Upper lobe of left lung (tissue), 6 donors: ENCODE measurements at regions not wholly inside any gene's neighbourhood (a gene's known extent, or its start where the extent isn't known, plus 50 kb on each side); places are given as distances from the start of the nearest gene placed in this dataset.

Source experiments
- ATAC-seq, 2 donors: fragments of 200-7000 bp; cut with Tn5 transposase; one replicate each; pipeline ENCODE4 v1.9.1; 2022; ENCODE audit warnings: mild to moderate bottlenecking in 2 of 2, moderate library complexity in 2 of 2; ENCODE audit not compliant: low FRiP score in 2 of 2
- DNase-seq, 2 donors: peaks; one replicate each; pipeline ENCODE4 v3.0.0-alpha.2; 2019 to 2020
- H3K27ac ChIP-seq, 4 donors: fragments of 200-600 bp; sonication (generic); one replicate each; pipeline ENCODE4 v1.5.1; 2016 to 2019
- H3K27me3 ChIP-seq, 4 donors: fragments of 200-600 bp; sonication (generic); one replicate each; pipeline ENCODE4 v1.5.1; 2017 to 2019
- H3K36me3 ChIP-seq, 4 donors: fragments of 200-600 bp; sonication (generic); one replicate each; pipeline ENCODE4 v1.5.1; 2016 to 2019
- H3K4me1 ChIP-seq, 4 donors: fragments of 200-600 bp; sonication (generic); one replicate each; pipeline ENCODE4 v1.5.1; 2018 to 2019
- H3K4me3 ChIP-seq, 4 donors: fragments of 200-600 bp; sonication (generic); one replicate each; pipeline ENCODE4 v1.5.1; 2017 to 2019; ENCODE audit warnings: mild to moderate bottlenecking in 2 of 4, moderate library complexity in 1 of 4
- H3K9me3 ChIP-seq, 4 donors: fragments of 200-600 bp; sonication (generic); one replicate each; pipeline ENCODE4 v1.5.1; 2018 to 2019
- EP300 ChIP-seq, 4 donors: sonication (generic); formaldehyde crosslinking; IDR thresholded peaks; one replicate each; pipeline ENCODE4 v1.5.1; 2017; ENCODE audit warnings: antibody characterized with exemption in 4 of 4, control low read depth in 2 of 4
- POLR2A ChIP-seq, 4 donors: fragments of 450-650 bp; IDR thresholded peaks; one replicate each; pipeline ENCODE4 v1.5.1; 2016 to 2017; ENCODE audit warnings: antibody characterized with exemption in 4 of 4, mild to moderate bottlenecking in 2 of 4
- POLR2AphosphoS5 ChIP-seq, 2 donors: sonication (generic); formaldehyde crosslinking; IDR thresholded peaks; one replicate each; pipeline ENCODE4 v1.5.1; 2017; ENCODE audit warnings: antibody characterized with exemption in 2 of 2
- WGBS, 2 donors: methylation state at CpG; one replicate each; pipeline ENCODE4 v1.1.5; 2017 to 2018; 5-methylcytosine and 5-hydroxymethylcytosine counted together
- TF ChIP-seq, protein P1 (sequence below), 6 experiments: fragments of 450-650 bp in 4 of 6; fragments of 200-600 bp in 2 of 6; sonication (generic) in 2 of 6; IDR thresholded peaks; one replicate each; pipeline ENCODE4 v1.5.1; 2016 to 2019; ENCODE audit warnings: antibody characterized with exemption in 6 of 6
- donor health status: DM: no; HTN: no; CAD: no; lungs with moderate emphysema.
- donor health status: DM: no; HTN: yes; CAD: no; lungs with severe emphysema.

DNA sequence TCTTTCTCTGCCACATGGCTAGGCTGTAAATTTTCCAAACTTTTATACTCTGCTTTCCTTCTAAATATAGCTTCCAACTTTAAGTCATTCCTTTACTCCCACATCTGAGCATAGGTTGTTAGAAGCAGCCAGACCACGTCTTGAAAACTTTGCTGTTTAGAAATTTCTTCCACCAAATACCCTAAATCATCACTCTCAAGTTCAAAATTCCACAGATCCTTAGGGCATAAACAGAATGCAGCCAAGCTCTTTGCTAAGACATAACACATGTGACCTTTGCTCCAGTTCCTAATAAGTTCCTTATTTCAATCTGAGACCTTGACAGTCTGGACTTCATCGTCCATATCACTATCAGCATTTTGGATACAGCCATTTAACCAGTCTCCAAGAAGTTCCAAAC is 749.9 kb downstream of the METTL15 start:
- Histone ChIP-seq H3K36me3 (no peaks in the 10 kb centered on the region), H3K9me3 (peaks cover 0 to 14% (median 0%) of the 10 kb centered on the region in 4 donors), H3K27me3 (no peaks in the 10 kb centered on the region), H3K27ac (no peak overlapping the region), H3K4me1 (no peaks in the 10 kb centered on the region), H3K4me3 (no peak overlapping the region)
- WGBS, 2 donors, result 58 to 64% methylated on average over 2 of the region's 2 CpGs
- ATAC-seq, result no peak
- no peak for TF ChIP-seq POLR2A (IDR thresholded peaks at IDR 0.05)
- TF ChIP-seq, protein P1, sequence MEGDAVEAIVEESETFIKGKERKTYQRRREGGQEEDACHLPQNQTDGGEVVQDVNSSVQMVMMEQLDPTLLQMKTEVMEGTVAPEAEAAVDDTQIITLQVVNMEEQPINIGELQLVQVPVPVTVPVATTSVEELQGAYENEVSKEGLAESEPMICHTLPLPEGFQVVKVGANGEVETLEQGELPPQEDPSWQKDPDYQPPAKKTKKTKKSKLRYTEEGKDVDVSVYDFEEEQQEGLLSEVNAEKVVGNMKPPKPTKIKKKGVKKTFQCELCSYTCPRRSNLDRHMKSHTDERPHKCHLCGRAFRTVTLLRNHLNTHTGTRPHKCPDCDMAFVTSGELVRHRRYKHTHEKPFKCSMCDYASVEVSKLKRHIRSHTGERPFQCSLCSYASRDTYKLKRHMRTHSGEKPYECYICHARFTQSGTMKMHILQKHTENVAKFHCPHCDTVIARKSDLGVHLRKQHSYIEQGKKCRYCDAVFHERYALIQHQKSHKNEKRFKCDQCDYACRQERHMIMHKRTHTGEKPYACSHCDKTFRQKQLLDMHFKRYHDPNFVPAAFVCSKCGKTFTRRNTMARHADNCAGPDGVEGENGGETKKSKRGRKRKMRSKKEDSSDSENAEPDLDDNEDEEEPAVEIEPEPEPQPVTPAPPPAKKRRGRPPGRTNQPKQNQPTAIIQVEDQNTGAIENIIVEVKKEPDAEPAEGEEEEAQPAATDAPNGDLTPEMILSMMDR (IDR thresholded peaks at IDR 0.05), result no peak
- TF ChIP-seq EP300 (IDR thresholded peaks at IDR 0.05), result no peak
- no peak for TF ChIP-seq POLR2AphosphoS5 (IDR thresholded peaks at IDR 0.05)
- no peak for DNase-seq

DNA sequence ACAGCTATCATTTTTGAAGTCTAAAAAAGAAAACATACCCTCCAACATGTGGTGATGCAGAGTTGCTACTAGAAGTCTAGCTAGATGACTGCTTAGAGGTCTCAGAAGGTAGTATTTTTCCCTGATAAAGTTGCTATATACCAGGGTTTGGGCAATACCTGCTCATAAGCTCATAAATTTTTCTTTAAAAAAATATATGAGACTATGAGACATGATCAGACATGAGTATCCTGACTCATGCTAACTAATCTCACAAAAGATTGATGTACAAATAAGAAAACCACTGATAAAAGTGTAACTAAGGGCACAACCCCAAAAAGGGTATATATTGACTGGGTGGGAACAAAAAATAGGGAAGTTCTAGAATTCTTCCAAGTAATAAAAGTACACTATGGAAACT is 740.9 kb downstream of the METTL15 start:
- Histone ChIP-seq H3K36me3 (no peaks in the 10 kb centered on the region), H3K9me3 (peaks cover 0 to 5% (median 2%) of the 10 kb centered on the region in 4 donors), H3K27ac (no peak overlapping the region), H3K4me3 (no peak overlapping the region), H3K27me3 (no peaks in the 10 kb centered on the region), H3K4me1 (no peaks in the 10 kb centered on the region)
- TF ChIP-seq POLR2AphosphoS5 (IDR thresholded peaks at IDR 0.05) (no peak), POLR2A (IDR thresholded peaks at IDR 0.05) (no peak), EP300 (IDR thresholded peaks at IDR 0.05) (no peak)
- TF ChIP-seq, protein P1 (IDR thresholded peaks at IDR 0.05), result no peak
- DNase-seq, result no peak
- ATAC-seq, result no peak

DNA sequence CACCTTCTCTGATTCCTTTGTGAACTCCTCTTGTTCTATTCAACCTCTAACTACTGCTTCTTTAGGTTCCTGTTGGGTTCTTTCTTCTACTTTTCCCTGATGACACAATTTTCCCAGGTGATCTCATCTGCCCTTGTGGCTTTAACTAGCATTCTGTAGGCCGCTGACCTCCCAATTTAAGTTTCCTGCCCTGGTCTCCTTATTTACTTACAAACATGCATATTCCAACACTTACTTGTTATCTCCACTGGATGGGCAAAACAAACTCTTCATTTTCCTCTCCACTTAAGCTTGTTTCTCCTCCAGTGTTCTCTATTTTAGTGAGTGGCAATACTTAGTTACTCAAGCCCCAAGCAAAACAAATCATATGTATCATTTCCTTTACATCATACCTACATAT is 734.5 kb downstream of the METTL15 start:
- TF ChIP-seq POLR2AphosphoS5 (IDR thresholded peaks at IDR 0.05) (no peak), EP300 (IDR thresholded peaks at IDR 0.05) (no peak), POLR2A (IDR thresholded peaks at IDR 0.05) (no peak)
- TF ChIP-seq, protein P1 (IDR thresholded peaks at IDR 0.05), result no peak
- no peaks in the 10 kb centered on the region for H3K9me3 ChIP-seq
- no peaks in the 10 kb centered on the region for H3K4me1 ChIP-seq
- 68 to 73% methylated on average over 1 of the region's 1 CpG for WGBS, 2 donors
- H3K27ac ChIP-seq, result no peak overlapping the region
- H3K4me3 ChIP-seq, result no peak overlapping the region
- ATAC-seq (no peak), DNase-seq (no peak)
- H3K27me3 ChIP-seq, result no peaks in the 10 kb centered on the region
- no peaks in the 10 kb centered on the region for H3K36me3 ChIP-seq

DNA sequence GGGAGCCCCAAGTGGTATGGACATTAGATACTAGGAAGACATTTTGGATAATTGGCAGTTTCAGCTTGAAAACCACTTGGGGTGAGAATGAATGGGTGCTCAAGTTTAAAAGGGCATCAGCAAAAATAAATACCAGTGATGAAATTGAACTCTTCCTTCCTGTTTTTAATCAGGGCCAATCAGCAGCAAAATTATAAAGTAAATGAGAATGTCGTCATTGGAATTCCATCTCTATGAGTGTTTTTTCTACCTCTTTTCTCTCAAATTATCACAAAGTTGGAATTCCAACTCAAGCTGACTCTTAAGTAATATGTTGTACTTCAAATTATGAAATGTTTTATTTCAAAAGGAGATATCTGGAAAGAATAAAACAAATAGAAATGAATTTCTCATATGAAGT is 730.6 kb downstream of the METTL15 start:
- H3K36me3 ChIP-seq, result no peaks in the 10 kb centered on the region
- H3K4me1 ChIP-seq, result no peaks in the 10 kb centered on the region
- H3K27me3 ChIP-seq, result no peaks in the 10 kb centered on the region
- ATAC-seq, result no peak
- H3K27ac ChIP-seq, result no peak overlapping the region
- H3K9me3 ChIP-seq, result no peaks in the 10 kb centered on the region
- no peak for DNase-seq
- no peak overlapping the region for H3K4me3 ChIP-seq
- TF ChIP-seq, protein P1 (IDR thresholded peaks at IDR 0.05), result no peak
- TF ChIP-seq POLR2A (IDR thresholded peaks at IDR 0.05) (no peak), EP300 (IDR thresholded peaks at IDR 0.05) (no peak), POLR2AphosphoS5 (IDR thresholded peaks at IDR 0.05) (no peak)
- 42 to 46% methylated on average over 1 of the region's 1 CpG for WGBS, 2 donors

DNA sequence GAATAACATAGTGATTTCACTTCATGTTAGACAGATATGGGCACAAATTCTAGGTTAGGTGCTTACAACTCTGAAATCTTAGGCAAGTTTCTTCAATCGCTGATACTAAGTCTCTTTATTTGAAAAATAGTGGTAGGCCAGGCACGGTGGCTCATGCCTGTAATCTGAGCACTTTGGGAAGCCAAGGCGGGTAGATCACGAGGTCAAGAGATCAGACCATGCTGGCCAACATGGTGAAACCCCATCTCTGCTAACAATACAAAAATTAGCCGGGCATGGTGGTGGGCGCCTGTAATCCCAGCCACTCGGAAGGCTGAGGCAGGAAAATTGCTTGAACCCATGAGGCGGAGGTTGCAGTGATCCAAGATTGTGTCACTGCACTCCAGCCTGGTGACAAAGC is 729.4 kb downstream of the METTL15 start:
- TF ChIP-seq POLR2A (IDR thresholded peaks at IDR 0.05) (no peak), EP300 (IDR thresholded peaks at IDR 0.05) (no peak), POLR2AphosphoS5 (IDR thresholded peaks at IDR 0.05) (no peak)
- TF ChIP-seq, protein P1 (IDR thresholded peaks at IDR 0.05), result no peak
- WGBS, 2 donors, result 86 to 88% methylated on average over 8 of the region's 8 CpGs
- H3K9me3 ChIP-seq, result no peaks in the 10 kb centered on the region
- DNase-seq, result no peak
- no peak for ATAC-seq
- no peak overlapping the region for H3K27ac ChIP-seq
- no peaks in the 10 kb centered on the region for H3K27me3 ChIP-seq
- H3K36me3 ChIP-seq, result no peaks in the 10 kb centered on the region
- H3K4me3 ChIP-seq, result no peak overlapping the region
- no peaks in the 10 kb centered on the region for H3K4me1 ChIP-seq
